ENCODE measurements at regions not wholly inside any gene's neighbourhood (a gene's known extent, or its start where the extent isn't known, plus 50 kb on each side); places are given as distances from the start of the nearest gene placed in this dataset.

GRCh38 chr18:22609642-22610041 lies 191.9 kb upstream of the CTAGE1 start:
- H3K4me2 ChIP-seq (ENCODE audit: insufficient read depth, low read length): no peak overlapping the region
- H3K27ac ChIP-seq (ENCODE audit: low read length): no peak overlapping the region
- no peaks in the 10 kb centered on the region for H3K36me3 ChIP-seq (ENCODE audit: insufficient read depth, low read length)
- no peaks in the 10 kb centered on the region for H4K20me1 ChIP-seq (ENCODE audit: insufficient read depth, low read length)
- H3K27me3 ChIP-seq (ENCODE audit: insufficient read depth, low read length, poor library complexity): peaks cover 8% of the 10 kb centered on the region
- no peak for DNase-seq
- no peak for ATAC-seq (ENCODE audit: insufficient read depth, low read depth)
- no peak overlapping the region for H2AFZ ChIP-seq (ENCODE audit: low read depth, low read length)
- H3K9ac ChIP-seq (ENCODE audit: low read depth, low read length): no peak overlapping the region
- no peaks in the 10 kb centered on the region for H3K9me3 ChIP-seq (ENCODE audit: insufficient read depth, low read length, severe bottlenecking)
- no peak overlapping the region for H3K4me3 ChIP-seq (ENCODE audit: low read depth in 1 of 2, low read length in 2 of 2)
- H3K4me1 ChIP-seq (ENCODE audit: insufficient read depth, low read length): no peaks in the 10 kb centered on the region
- no peak for TF ChIP-seq EZH2 (IDR thresholded peaks at IDR 0.05; ENCODE audit: borderline replicate concordance, low read depth, low read length, severe bottlenecking)
- TF ChIP-seq CTCF (IDR thresholded peaks at IDR 0.05; ENCODE audit: borderline replicate concordance, extremely low read depth, low read length, poor library complexity, severe bottlenecking): no peak
- no peaks in the 10 kb centered on the region for H3K79me2 ChIP-seq (ENCODE audit: insufficient read depth, low read length)

DNA sequence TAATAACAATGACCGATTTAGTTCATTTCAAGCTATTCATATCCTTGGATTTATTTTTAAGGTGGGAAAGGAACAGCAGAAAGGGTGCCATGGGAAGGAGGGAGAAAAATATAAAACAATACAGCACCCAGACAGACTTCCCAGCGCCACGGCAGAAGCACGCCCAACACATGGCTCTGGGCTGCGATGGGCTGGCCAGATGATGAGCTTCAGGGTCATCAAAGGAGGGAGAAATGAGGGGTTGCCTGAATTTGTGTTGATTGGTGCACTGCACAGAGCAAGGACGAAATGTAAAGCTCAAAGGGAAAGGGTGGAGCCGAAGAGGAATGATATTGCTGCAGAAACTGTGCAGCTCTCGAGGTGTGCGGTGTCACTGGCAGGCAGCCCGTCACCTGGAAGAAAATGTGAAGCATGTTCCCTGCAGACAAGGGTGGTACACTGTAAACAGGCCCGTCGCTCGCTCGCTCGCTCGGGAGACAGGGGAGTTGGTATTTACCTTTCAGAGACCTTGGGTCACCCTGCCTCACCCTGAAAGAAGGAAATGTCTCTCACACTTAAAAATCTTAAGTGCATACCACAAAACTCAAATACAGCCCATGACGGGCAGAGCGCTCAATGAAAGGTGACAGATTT lies 195.5 kb upstream of the CTAGE1 start:
- DNase-seq (no peak), ATAC-seq (ENCODE audit: insufficient read depth, low read depth) (no peak)
- Histone ChIP-seq H3K27ac (ENCODE audit: low read length) (no peak overlapping the region), H4K20me1 (ENCODE audit: insufficient read depth, low read length) (no peaks in the 10 kb centered on the region), H3K9ac (ENCODE audit: low read depth, low read length) (no peak overlapping the region), H3K9me3 (ENCODE audit: insufficient read depth, low read length, severe bottlenecking) (no peaks in the 10 kb centered on the region), H3K4me3 (ENCODE audit: low read depth in 1 of 2, low read length in 2 of 2) (no peak overlapping the region), H3K27me3 (ENCODE audit: insufficient read depth, low read length, poor library complexity) (peaks cover 3% of the 10 kb centered on the region), H3K4me2 (ENCODE audit: insufficient read depth, low read length) (no peak overlapping the region), H3K79me2 (ENCODE audit: insufficient read depth, low read length) (no peaks in the 10 kb centered on the region), H2AFZ (ENCODE audit: low read depth, low read length) (peak overlapping the region; percentile 45; the same call in 1 of the 2 replicates), H3K36me3 (ENCODE audit: insufficient read depth, low read length) (no peaks in the 10 kb centered on the region), H3K4me1 (ENCODE audit: insufficient read depth, low read length) (no peaks in the 10 kb centered on the region)
- TF ChIP-seq EZH2 (IDR thresholded peaks at IDR 0.05; ENCODE audit: borderline replicate concordance, low read depth, low read length, severe bottlenecking) (no peak), CTCF (IDR thresholded peaks at IDR 0.05; ENCODE audit: borderline replicate concordance, extremely low read depth, low read length, poor library complexity, severe bottlenecking) (no peak)

DNA sequence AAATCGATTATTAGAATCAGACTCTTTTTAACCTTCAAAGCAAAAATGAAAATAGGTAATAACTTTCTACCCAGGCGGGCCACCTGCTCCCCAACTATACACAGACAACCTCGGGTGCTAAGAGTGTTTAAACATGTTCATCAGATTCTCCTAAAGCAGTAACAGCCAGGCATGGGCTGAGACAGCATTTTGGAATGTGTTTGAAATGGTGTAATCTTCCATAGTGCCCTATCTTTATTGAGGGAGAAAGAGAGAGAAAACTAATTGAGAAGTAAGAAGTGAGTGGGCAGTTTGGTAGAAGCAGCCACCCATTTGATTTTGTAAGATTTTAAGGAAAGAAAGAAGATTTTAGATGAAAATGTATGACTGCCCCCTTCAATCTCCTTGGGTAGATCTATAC lies 196.1 kb upstream of the CTAGE1 start:
- Histone ChIP-seq H3K4me2 (ENCODE audit: insufficient read depth, low read length) (no peak overlapping the region), H4K20me1 (ENCODE audit: insufficient read depth, low read length) (no peaks in the 10 kb centered on the region), H3K36me3 (ENCODE audit: insufficient read depth, low read length) (no peaks in the 10 kb centered on the region), H3K9me3 (ENCODE audit: insufficient read depth, low read length, severe bottlenecking) (no peaks in the 10 kb centered on the region), H3K4me1 (ENCODE audit: insufficient read depth, low read length) (no peaks in the 10 kb centered on the region), H2AFZ (ENCODE audit: low read depth, low read length) (no peak overlapping the region), H3K27me3 (ENCODE audit: insufficient read depth, low read length, poor library complexity) (peaks cover 3% of the 10 kb centered on the region), H3K27ac (ENCODE audit: low read length) (no peak overlapping the region), H3K79me2 (ENCODE audit: insufficient read depth, low read length) (no peaks in the 10 kb centered on the region), H3K4me3 (ENCODE audit: low read depth in 1 of 2, low read length in 2 of 2) (no peak overlapping the region), H3K9ac (ENCODE audit: low read depth, low read length) (no peak overlapping the region)
- TF ChIP-seq CTCF (IDR thresholded peaks at IDR 0.05; ENCODE audit: borderline replicate concordance, extremely low read depth, low read length, poor library complexity, severe bottlenecking) (no peak), EZH2 (IDR thresholded peaks at IDR 0.05; ENCODE audit: borderline replicate concordance, low read depth, low read length, severe bottlenecking) (no peak)
- no peak for DNase-seq
- no peak for ATAC-seq (ENCODE audit: insufficient read depth, low read depth)

Data from DND-41 (cell line).